GM10248 (cell line): ENCODE measurements at regions not wholly inside any gene's neighbourhood (a gene's known extent, or its start where the extent isn't known, plus 50 kb on each side); places are given as distances from the start of the nearest gene placed in this dataset.

ENCODE experiments used
- CTCF ChIA-PET: fragments of 300-600 bp; sonication (Branson Sonifier 250); formaldehyde crosslinking; extraction: SDS; loops from one replicate; lab custom pipeline; 2021; ENCODE audit warnings: antibody characterized with exemption; lab: Yijun Ruan, JAX
- POLR2A ChIA-PET: fragments of 350-650 bp; sonication (Branson Sonifier 250); formaldehyde crosslinking; extraction: SDS; loops from one replicate; lab custom pipeline; 2020; ENCODE audit warnings: antibody characterized with exemption; lab: Yijun Ruan, JAX
- DNase-seq: peaks from one replicate; pipeline ENCODE4 v3.0.0; 2012; ENCODE audit errors: extremely low spot score
- TF ChIP-seq, protein P1 (sequence below): IDR thresholded peaks from 2 replicates; pipeline ENCODE4 v1.5.1; 2012; ENCODE audit warnings: mild to moderate bottlenecking, low read depth; ENCODE audit errors: extremely low read depth, missing control alignments, control extremely low read depth

DNA sequence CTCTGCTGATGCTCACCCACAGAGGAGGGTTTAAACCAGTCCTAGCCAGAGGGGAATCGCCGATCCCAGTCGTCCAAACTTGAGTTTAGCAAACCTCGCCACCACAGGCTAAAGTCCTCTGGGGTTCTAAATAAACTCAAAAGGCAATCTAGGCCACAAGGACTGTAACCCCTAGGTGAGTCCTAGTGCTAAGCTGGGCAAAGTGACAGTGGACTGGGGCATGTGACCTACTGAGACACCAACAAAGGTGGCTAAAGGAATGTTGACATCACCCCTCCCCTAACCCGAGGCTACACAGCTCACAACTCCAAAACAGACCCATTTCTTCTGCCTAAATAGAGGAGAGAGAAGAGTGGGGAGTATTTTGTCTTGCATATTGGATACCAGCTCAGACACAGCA, 142.8 kb upstream of the PRDX4 start:
- DNase-seq, result no peak
- TF ChIP-seq, protein P1, sequence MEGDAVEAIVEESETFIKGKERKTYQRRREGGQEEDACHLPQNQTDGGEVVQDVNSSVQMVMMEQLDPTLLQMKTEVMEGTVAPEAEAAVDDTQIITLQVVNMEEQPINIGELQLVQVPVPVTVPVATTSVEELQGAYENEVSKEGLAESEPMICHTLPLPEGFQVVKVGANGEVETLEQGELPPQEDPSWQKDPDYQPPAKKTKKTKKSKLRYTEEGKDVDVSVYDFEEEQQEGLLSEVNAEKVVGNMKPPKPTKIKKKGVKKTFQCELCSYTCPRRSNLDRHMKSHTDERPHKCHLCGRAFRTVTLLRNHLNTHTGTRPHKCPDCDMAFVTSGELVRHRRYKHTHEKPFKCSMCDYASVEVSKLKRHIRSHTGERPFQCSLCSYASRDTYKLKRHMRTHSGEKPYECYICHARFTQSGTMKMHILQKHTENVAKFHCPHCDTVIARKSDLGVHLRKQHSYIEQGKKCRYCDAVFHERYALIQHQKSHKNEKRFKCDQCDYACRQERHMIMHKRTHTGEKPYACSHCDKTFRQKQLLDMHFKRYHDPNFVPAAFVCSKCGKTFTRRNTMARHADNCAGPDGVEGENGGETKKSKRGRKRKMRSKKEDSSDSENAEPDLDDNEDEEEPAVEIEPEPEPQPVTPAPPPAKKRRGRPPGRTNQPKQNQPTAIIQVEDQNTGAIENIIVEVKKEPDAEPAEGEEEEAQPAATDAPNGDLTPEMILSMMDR, result no peak
- CTCF ChIA-PET, result no interaction called here
- POLR2A ChIA-PET, result no interaction called here

DNA sequence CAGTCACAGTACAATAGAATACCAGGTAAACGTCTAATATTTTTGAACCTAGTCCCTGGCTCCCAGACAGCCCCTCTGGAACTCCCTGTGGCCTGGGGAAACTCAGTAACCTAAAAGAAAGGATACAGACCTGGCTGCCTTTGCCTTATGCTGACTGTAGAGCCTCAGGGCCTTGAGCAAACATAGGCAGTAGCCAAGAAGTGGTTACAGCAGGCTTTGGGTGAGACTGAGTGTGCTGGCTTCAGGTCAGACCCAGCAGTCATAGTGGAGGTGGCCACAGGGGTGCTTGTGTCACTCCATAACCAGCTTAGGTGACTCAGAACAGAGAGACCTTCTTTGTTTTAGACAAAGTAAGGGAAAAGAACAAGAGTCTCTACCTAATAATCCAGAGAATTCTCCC, 141.8 kb upstream of the PRDX4 start:
- no peak for DNase-seq
- TF ChIP-seq, protein P1, result no peak
- ChIA-PET CTCF (no interaction called here), POLR2A (no interaction called here)

DNA sequence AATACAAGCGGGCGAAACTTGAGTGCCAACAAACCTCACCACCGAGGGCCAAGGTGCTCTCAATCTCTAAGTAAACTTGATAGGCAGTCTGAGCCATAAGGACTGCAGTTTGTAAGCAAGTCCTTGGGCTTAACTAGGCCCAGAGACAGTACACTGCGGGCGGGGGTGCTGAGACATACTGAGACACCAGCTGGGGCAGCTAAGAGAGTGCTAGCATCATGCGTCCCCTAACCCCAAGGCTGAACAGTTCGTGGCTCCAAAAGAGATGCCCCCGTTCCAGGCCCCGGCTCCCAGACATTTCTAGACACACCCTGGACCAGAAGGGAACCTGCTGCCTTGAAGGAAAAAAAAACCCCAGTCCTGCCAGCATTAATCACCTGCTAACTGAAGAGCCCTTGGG, 126.8 kb upstream of the PRDX4 start:
- ChIA-PET POLR2A (no interaction called here), CTCF (interaction anchor here (1.1 kb wide), 1 partner anchor 45 kb away, joined by 3 read pairs; no protein-coding TSS in a partner anchor)
- TF ChIP-seq, protein P1, result no peak
- no peak for DNase-seq

DNA sequence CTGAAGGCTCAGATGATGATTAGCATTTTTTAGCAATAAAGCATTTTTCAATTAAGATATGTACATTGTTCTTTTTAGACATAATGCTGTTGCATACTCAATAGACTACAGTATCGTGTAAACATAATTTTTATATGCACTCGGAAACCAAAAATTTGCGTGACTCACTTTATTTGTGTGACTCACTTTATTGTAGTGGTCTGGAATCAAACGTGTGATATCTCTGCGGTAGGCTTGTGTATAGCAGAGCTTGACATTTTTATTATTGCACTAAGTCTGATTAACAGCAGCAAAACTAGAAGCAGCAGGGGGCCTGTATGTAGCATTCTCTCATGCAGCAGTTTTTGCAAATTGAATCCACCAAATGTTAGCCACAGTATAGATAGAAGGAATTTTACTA, 119.1 kb upstream of the PRDX4 start:
- TF ChIP-seq, protein P1, result no peak
- ChIA-PET POLR2A (no interaction called here), CTCF (no interaction called here)
- DNase-seq, result no peak

DNA sequence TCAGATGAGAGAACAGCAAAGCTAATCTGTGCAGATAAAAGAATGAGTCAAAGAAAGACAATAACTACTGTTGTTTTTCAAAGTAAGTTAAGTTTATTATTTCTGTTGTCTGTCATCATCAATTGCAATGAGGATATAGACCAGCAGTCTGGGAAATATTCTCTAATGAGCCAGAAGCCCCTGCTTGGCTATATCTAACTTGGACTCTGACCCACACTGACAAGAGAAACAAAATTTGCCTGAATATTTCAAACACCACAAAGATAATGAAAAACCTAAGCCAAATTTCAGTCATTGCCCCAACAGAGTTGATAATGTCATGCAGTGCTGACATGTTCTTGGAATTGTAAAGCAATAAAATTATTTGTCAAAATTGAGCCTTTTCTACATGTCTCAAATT, 115.0 kb upstream of the PRDX4 start:
- TF ChIP-seq, protein P1, result no peak
- POLR2A ChIA-PET, result no interaction called here
- CTCF ChIA-PET, result no interaction called here
- DNase-seq, result no peak

DNA sequence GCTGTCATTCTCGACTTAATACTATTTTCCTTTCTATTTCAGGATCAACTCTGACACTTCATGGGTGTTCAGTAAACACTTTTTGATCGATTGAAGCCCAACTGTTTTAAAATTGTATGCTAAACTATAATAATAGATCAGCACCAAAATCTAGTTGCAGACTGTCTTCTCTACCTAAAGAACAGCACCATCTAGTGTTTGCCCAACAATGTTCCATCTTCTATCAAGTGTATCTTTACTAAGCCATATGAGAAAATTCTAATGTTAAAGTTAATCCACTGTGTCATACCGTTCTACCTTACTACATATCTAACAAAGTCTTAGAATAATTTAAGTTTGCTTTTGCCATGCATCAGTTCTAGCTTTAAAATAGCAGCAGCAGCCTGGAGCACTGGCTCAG, 113.0 kb upstream of the PRDX4 start:
- CTCF ChIA-PET, result no interaction called here
- TF ChIP-seq, protein P1, result no peak
- POLR2A ChIA-PET, result no interaction called here
- peak; percentile 10 for DNase-seq

DNA sequence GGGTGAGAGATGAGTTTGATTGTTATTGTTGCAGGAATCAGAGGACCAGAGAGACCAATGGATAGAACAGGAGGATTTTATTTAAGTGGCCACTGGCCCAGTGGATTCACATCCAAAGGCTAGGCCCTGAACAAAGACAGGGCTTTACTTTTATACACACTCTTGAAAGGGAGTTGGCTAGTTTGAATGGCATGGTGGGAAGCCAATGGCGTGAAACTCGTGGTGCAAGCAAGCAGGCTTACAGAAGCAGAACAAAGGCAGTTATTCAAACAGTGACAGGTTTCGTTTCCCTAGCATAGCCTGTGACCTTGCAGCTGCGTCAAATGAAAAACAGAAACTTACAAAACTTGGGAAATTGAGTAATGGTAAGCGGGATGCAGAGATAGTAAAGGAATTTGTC, 110.2 kb upstream of the PRDX4 start:
- no peak for DNase-seq
- ChIA-PET CTCF (no interaction called here), POLR2A (no interaction called here)
- TF ChIP-seq, protein P1, result no peak
